H9 (cell line): ENCODE measurements at regions not wholly inside any gene's neighbourhood (a gene's known extent, or its start where the extent isn't known, plus 50 kb on each side); places are given as distances from the start of the nearest gene placed in this dataset.

Experiments used
- DNase-seq: peaks from one replicate; pipeline ENCODE4 v3.0.0-alpha.2; 2017
- H2AFZ ChIP-seq: one replicate; pipeline ENCODE4 v1.6.1; 2013; ENCODE audit warnings: mild to moderate bottlenecking, low read length, control low read depth, moderate library complexity
- H2AK5ac ChIP-seq: 2 replicates; pipeline ENCODE4 v1.6.1; 2013; ENCODE audit warnings: low read length, control low read depth, mixed read lengths; ENCODE audit not compliant: insufficient read length
- H2BK120ac ChIP-seq: one replicate; pipeline ENCODE4 v1.6.1; 2013; ENCODE audit warnings: low read depth, mild to moderate bottlenecking, low read length, control low read depth, inconsistent platforms; ENCODE audit not compliant: poor library complexity, severe bottlenecking
- H2BK12ac ChIP-seq: 2 replicates; pipeline ENCODE4 v1.6.1; 2013; ENCODE audit warnings: low read length, control low read depth, mixed read lengths, low read depth; ENCODE audit not compliant: insufficient read length
- H2BK15ac ChIP-seq: 2 replicates; pipeline ENCODE4 v1.6.1; 2013; ENCODE audit warnings: low read depth, low read length, control low read depth
- H2BK20ac ChIP-seq: one replicate; pipeline ENCODE4 v1.6.1; 2013; ENCODE audit warnings: low read depth, mild to moderate bottlenecking, low read length, control low read depth, inconsistent platforms; ENCODE audit not compliant: poor library complexity, severe bottlenecking
- H2BK5ac ChIP-seq: 2 replicates; pipeline ENCODE4 v1.6.1; 2013; ENCODE audit warnings: low read length, control low read depth, mixed read lengths; ENCODE audit not compliant: insufficient read length
- H3K14ac ChIP-seq: 2 replicates; pipeline ENCODE4 v1.6.1; 2013; ENCODE audit warnings: low read length, control low read depth; ENCODE audit not compliant: insufficient read depth
- H3K18ac ChIP-seq: 2 replicates; pipeline ENCODE4 v1.6.1; 2013; ENCODE audit warnings: low read depth, mild to moderate bottlenecking, mixed read lengths, low read length, control low read depth; ENCODE audit not compliant: insufficient read length
- H3K23ac ChIP-seq: 2 replicates; pipeline ENCODE4 v1.6.1; 2013; ENCODE audit warnings: low read length, control low read depth, mixed read lengths, low read depth; ENCODE audit not compliant: insufficient read length
- H3K23me2 ChIP-seq: 2 replicates; pipeline ENCODE4 v1.6.1; 2013; ENCODE audit warnings: low read depth, mild to moderate bottlenecking, mixed read lengths, low read length, control low read depth; ENCODE audit not compliant: insufficient read length, poor library complexity, severe bottlenecking
- H3K27ac ChIP-seq: 2 replicates; pipeline ENCODE4 v1.5.1; 2013; ENCODE audit warnings: low read length, control low read depth, mixed read lengths, low read depth; ENCODE audit not compliant: insufficient read length
- H3K27me3 ChIP-seq: 2 replicates; pipeline ENCODE4 v1.6.1; 2013; ENCODE audit warnings: low read length, control low read depth, inconsistent platforms; ENCODE audit not compliant: insufficient read depth
- H3K4ac ChIP-seq: 2 replicates; pipeline ENCODE4 v1.6.1; 2013; ENCODE audit warnings: low read depth, mild to moderate bottlenecking, control low read depth, inconsistent platforms, low read length, moderate library complexity
- H3K4me1 ChIP-seq: 2 replicates; pipeline ENCODE4 v1.6.1; 2013; ENCODE audit warnings: low read length, control low read depth, inconsistent platforms; ENCODE audit not compliant: insufficient read depth
- H3K4me2 ChIP-seq: 2 replicates; pipeline ENCODE4 v1.6.1; 2013; ENCODE audit warnings: low read length, control low read depth, mixed read lengths; ENCODE audit not compliant: insufficient read length, insufficient read depth
- H3K56ac ChIP-seq: 2 replicates; pipeline ENCODE4 v1.6.1; 2013; ENCODE audit warnings: low read depth, mild to moderate bottlenecking, mixed read lengths, low read length, control low read depth; ENCODE audit not compliant: insufficient read length
- H3K79me1 ChIP-seq: 2 replicates; pipeline ENCODE4 v1.6.1; 2013; ENCODE audit warnings: low read depth, mild to moderate bottlenecking, moderate library complexity, low read length, control low read depth, inconsistent platforms; ENCODE audit not compliant: insufficient read depth, poor library complexity, severe bottlenecking
- H3K79me2 ChIP-seq: 2 replicates; pipeline ENCODE4 v1.6.1; 2013; ENCODE audit warnings: low read length, control low read depth, inconsistent platforms; ENCODE audit not compliant: insufficient read depth
- H3K9ac ChIP-seq: 2 replicates; pipeline ENCODE4 v1.6.1; 2013; ENCODE audit warnings: low read length, control low read depth, mixed read lengths; ENCODE audit not compliant: insufficient read length; ENCODE audit errors: extremely low read depth
- H3K9me3 ChIP-seq: one replicate; pipeline ENCODE4 v1.6.1; 2013; ENCODE audit warnings: low read depth, low read length, inconsistent platforms; ENCODE audit not compliant: control insufficient read depth
- H3T11ph ChIP-seq: one replicate; pipeline ENCODE4 v1.6.1; 2013; ENCODE audit warnings: mild to moderate bottlenecking, low read length, control low read depth, inconsistent platforms
- H4K20me1 ChIP-seq: one replicate; pipeline ENCODE4 v1.6.1; 2013; ENCODE audit not compliant: control insufficient read depth, insufficient read length, insufficient read depth
- H4K5ac ChIP-seq: 2 replicates; pipeline ENCODE4 v1.6.1; 2013; ENCODE audit warnings: low read depth, mild to moderate bottlenecking, mixed read lengths, low read length, control low read depth; ENCODE audit not compliant: insufficient read length
- H4K8ac ChIP-seq: replicated peaks from 2 replicates; pipeline ENCODE4 v1.6.1; 2013; ENCODE audit warnings: low read length, control low read depth, mixed read lengths, low read depth; ENCODE audit not compliant: insufficient read length
- H4K91ac ChIP-seq: 2 replicates; pipeline ENCODE4 v1.6.1; 2013; ENCODE audit warnings: low read depth, mild to moderate bottlenecking, moderate library complexity, mixed read lengths, low read length, control low read depth; ENCODE audit not compliant: insufficient read length
- H3K27ac Mint-ChIP-seq, 3 experiments: 2 replicates in 2 of 3; 3 replicates in 1 of 3; pipeline ENCODE4 v1.8.0; 2020 to 2021; ENCODE audit warnings: mixed read lengths in 3 of 3, mild to moderate bottlenecking in 1 of 3, moderate library complexity in 1 of 3
- H3K27me3 Mint-ChIP-seq: 2 replicates; pipeline ENCODE4 v1.8.0; 2021; ENCODE audit warnings: low read depth, mild to moderate bottlenecking, moderate library complexity, mixed read lengths
- H3K36me3 Mint-ChIP-seq, 3 experiments: 2 replicates in 2 of 3; 3 replicates in 1 of 3; pipeline ENCODE4 v1.8.0; 2020 to 2021; ENCODE audit warnings: low read depth in 3 of 3, mixed read lengths in 3 of 3; ENCODE audit not compliant: insufficient read depth in 1 of 3
- H3K4me1 Mint-ChIP-seq, 2 experiments: 2 replicates each; pipeline ENCODE4 v1.8.0; 2020; ENCODE audit warnings: mixed read lengths in 2 of 2
- H3K4me3 Mint-ChIP-seq, 2 experiments: 2 replicates in 1 of 2; 3 replicates in 1 of 2; pipeline ENCODE4 v1.8.0; 2020 to 2021; ENCODE audit warnings: mild to moderate bottlenecking in 2 of 2, mixed read lengths in 2 of 2, moderate library complexity in 1 of 2
- H3K9me3 Mint-ChIP-seq, 2 experiments: 2 replicates in 1 of 2; 3 replicates in 1 of 2; pipeline ENCODE4 v1.8.0; 2020; ENCODE audit warnings: mild to moderate bottlenecking in 2 of 2, mixed read lengths in 2 of 2, moderate library complexity in 1 of 2
- WGBS: extraction: QIAGEN DNeasy Blood & Tissue Kit; methylation state at CpG from one replicate; pipeline ENCODE4 v1.1.7; 2013; ENCODE audit warnings: missing lambda C conversion rate, low lambda C conversion rate, mixed read lengths; ENCODE audit not compliant: insufficient read length; ENCODE audit errors: extremely low coverage; 5-methylcytosine and 5-hydroxymethylcytosine counted together
- TF ChIP-seq, protein P1 (sequence below): fragments of 200-600 bp; sonication (generic); conservative IDR thresholded peaks from 3 replicates; pipeline ENCODE4 v1.8.0; 2021; ENCODE audit warnings: antibody characterized with exemption, mild to moderate bottlenecking

GRCh38 chr6:6453186-6453585 is 132.7 kb upstream of the F13A1 start:
- no peaks in the 10 kb centered on the region for H3K79me2 ChIP-seq
- no peak overlapping the region for H3K9ac ChIP-seq
- no peak overlapping the region for H3K4ac ChIP-seq
- H2AFZ ChIP-seq: no peak overlapping the region
- Mint-ChIP-seq H3K4me3 (no peak overlapping the region), H3K36me3 (no peaks in the 10 kb centered on the region), H3K4me1 (no peaks in the 10 kb centered on the region), H3K27me3 (peaks cover 5% of the 10 kb centered on the region), H3K27ac (no peak overlapping the region), H3K9me3 (no peaks in the 10 kb centered on the region)
- H2BK12ac ChIP-seq: no peak overlapping the region
- TF ChIP-seq, protein P1, sequence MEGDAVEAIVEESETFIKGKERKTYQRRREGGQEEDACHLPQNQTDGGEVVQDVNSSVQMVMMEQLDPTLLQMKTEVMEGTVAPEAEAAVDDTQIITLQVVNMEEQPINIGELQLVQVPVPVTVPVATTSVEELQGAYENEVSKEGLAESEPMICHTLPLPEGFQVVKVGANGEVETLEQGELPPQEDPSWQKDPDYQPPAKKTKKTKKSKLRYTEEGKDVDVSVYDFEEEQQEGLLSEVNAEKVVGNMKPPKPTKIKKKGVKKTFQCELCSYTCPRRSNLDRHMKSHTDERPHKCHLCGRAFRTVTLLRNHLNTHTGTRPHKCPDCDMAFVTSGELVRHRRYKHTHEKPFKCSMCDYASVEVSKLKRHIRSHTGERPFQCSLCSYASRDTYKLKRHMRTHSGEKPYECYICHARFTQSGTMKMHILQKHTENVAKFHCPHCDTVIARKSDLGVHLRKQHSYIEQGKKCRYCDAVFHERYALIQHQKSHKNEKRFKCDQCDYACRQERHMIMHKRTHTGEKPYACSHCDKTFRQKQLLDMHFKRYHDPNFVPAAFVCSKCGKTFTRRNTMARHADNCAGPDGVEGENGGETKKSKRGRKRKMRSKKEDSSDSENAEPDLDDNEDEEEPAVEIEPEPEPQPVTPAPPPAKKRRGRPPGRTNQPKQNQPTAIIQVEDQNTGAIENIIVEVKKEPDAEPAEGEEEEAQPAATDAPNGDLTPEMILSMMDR: no peak
- no CpG with 5 or more reads among the region's 1 CpG for WGBS
- no peaks in the 10 kb centered on the region for H3K9me3 ChIP-seq
- no peak overlapping the region for H4K8ac ChIP-seq
- no peak overlapping the region for H2BK20ac ChIP-seq
- no peak overlapping the region for H4K5ac ChIP-seq
- no peak overlapping the region for H4K91ac ChIP-seq
- DNase-seq: no peak
- H3K23ac ChIP-seq: no peak overlapping the region
- no peaks in the 10 kb centered on the region for H3K79me1 ChIP-seq
- H2AK5ac ChIP-seq: no peak overlapping the region
- no peak overlapping the region for H2BK5ac ChIP-seq
- H3K27ac ChIP-seq: no peak overlapping the region
- no peak overlapping the region for H2BK15ac ChIP-seq
- no peaks in the 10 kb centered on the region for H3K4me1 ChIP-seq
- no peak overlapping the region for H3K56ac ChIP-seq
- no peaks in the 10 kb centered on the region; the same call in 1 of the 2 replicates for H3K27me3 ChIP-seq
- H3K23me2 ChIP-seq: no peaks in the 10 kb centered on the region
- H3K14ac ChIP-seq: no peak overlapping the region
- no peak overlapping the region for H3K4me2 ChIP-seq
- H4K20me1 ChIP-seq: no peaks in the 10 kb centered on the region
- H3T11ph ChIP-seq: no peak overlapping the region
- H2BK120ac ChIP-seq: no peak overlapping the region
- H3K18ac ChIP-seq: no peak overlapping the region
